ENCODE measurements at regions not wholly inside any gene's neighbourhood (a gene's known extent, or its start where the extent isn't known, plus 50 kb on each side); places are given as distances from the start of the nearest gene placed in this dataset.

- H3K4me2 ChIP-seq: no peak overlapping the region
- no peaks in the 10 kb centered on the region for H3K27me3 ChIP-seq (ENCODE audit: insufficient read depth)
- no peaks in the 10 kb centered on the region for H3K9me3 ChIP-seq
- no peaks in the 10 kb centered on the region for H3K4me1 ChIP-seq (ENCODE audit: control insufficient read depth in 1 of 2, insufficient read depth in 2 of 2, low read depth in 1 of 2, low read length in 1 of 2)
- no peaks in the 10 kb centered on the region for H3K79me2 ChIP-seq (ENCODE audit: insufficient read depth)
- H3K27ac ChIP-seq (ENCODE audit: low read depth in 2 of 2, low read length in 1 of 2): no peak overlapping the region
- WGBS (ENCODE audit: low lambda C conversion rate): 64% methylated on average over 7 of the region's 7 CpGs
- no peaks in the 10 kb centered on the region for H4K20me1 ChIP-seq (ENCODE audit: insufficient read depth)
- no peak overlapping the region for H2AFZ ChIP-seq (ENCODE audit: low read depth)
- DNase-seq: no peak
- POLR2A ChIA-PET: no interaction called here
- no peak overlapping the region for H3K9ac ChIP-seq
- H3K36me3 ChIP-seq (replicated peaks in 1 of 2; ENCODE audit: control insufficient read depth in 1 of 2, insufficient read depth in 2 of 2, low read length in 1 of 2): no peaks in the 10 kb centered on the region
- H3F3A ChIP-seq (replicated peaks; ENCODE audit: insufficient read depth): no peaks in the 10 kb centered on the region
- no peak overlapping the region for H3K4me3 ChIP-seq (ENCODE audit: low read depth in 2 of 2, low read length in 1 of 2)
- no peaks in the 10 kb centered on the region for H3K9me2 ChIP-seq
- CTCF ChIA-PET: no interaction called here
- no peak for TF ChIP-seq CHD2 (IDR thresholded peaks at IDR 0.05; ENCODE audit: low read length, partially characterized antibody)
- TF ChIP-seq USF2 (IDR thresholded peaks at IDR 0.05; ENCODE audit: borderline replicate concordance, low read depth, low read length): no peak
- TF ChIP-seq IRF3 (IDR thresholded peaks at IDR 0.05; ENCODE audit: low read depth, low read length): no peak
- TF ChIP-seq RCOR1 (IDR thresholded peaks at IDR 0.05; ENCODE audit: low read length): no peak
- no peak for TF ChIP-seq CTCF (IDR thresholded peaks at IDR 0.05)
- no peak for TF ChIP-seq MAX (IDR thresholded peaks at IDR 0.05; ENCODE audit: low read depth)
- no peak for TF ChIP-seq PBX3 (IDR thresholded peaks at IDR 0.05)
- no peak for TF ChIP-seq TAF1 (IDR thresholded peaks at IDR 0.05; ENCODE audit: borderline replicate concordance, low read depth, low read length)
These were observed 1310.9 kb upstream of the TMEFF2 start for GRCh38 chr2:193505620-193506019.

- no peak overlapping the region for H2AFZ ChIP-seq (ENCODE audit: low read depth)
- no peaks in the 10 kb centered on the region for H3K9me3 ChIP-seq
- H3K27me3 ChIP-seq (ENCODE audit: insufficient read depth): no peaks in the 10 kb centered on the region
- no peaks in the 10 kb centered on the region for H3K9me2 ChIP-seq
- H3K36me3 ChIP-seq (replicated peaks in 1 of 2; ENCODE audit: control insufficient read depth in 1 of 2, insufficient read depth in 2 of 2, low read length in 1 of 2): no peaks in the 10 kb centered on the region
- WGBS (ENCODE audit: low lambda C conversion rate): 67% methylated on average over 6 of the region's 42 CpGs
- H3K4me3 ChIP-seq (ENCODE audit: low read depth in 2 of 2, low read length in 1 of 2): no peak overlapping the region
- POLR2A ChIA-PET: no interaction called here
- no peak overlapping the region for H3K27ac ChIP-seq (ENCODE audit: low read depth in 2 of 2, low read length in 1 of 2)
- no peak overlapping the region for H3K4me2 ChIP-seq
- CTCF ChIA-PET: no interaction called here
- H4K20me1 ChIP-seq (ENCODE audit: insufficient read depth): no peaks in the 10 kb centered on the region
- H3K4me1 ChIP-seq (ENCODE audit: control insufficient read depth in 1 of 2, insufficient read depth in 2 of 2, low read depth in 1 of 2, low read length in 1 of 2): no peaks in the 10 kb centered on the region
- H3F3A ChIP-seq (replicated peaks; ENCODE audit: insufficient read depth): no peaks in the 10 kb centered on the region
- no peak for DNase-seq
- TF ChIP-seq MXI1 (IDR thresholded peaks at IDR 0.05; ENCODE audit: low read depth, low read length) (no peak), FOXM1 (IDR thresholded peaks at IDR 0.05; ENCODE audit: low read depth) (no peak), MAX (IDR thresholded peaks at IDR 0.05; ENCODE audit: low read depth) (no peak), USF2 (IDR thresholded peaks at IDR 0.05; ENCODE audit: borderline replicate concordance, low read depth, low read length) (no peak), USF1 (IDR thresholded peaks at IDR 0.05; ENCODE audit: borderline replicate concordance, low read depth) (no peak), RFX5 (IDR thresholded peaks at IDR 0.05; ENCODE audit: low read length) (no peak), PBX3 (IDR thresholded peaks at IDR 0.05) (no peak), FOSL2 (IDR thresholded peaks at IDR 0.05; ENCODE audit: borderline replicate concordance, low read depth) (no peak), GABPA (IDR thresholded peaks at IDR 0.05; ENCODE audit: low read depth) (no peak)
- no peaks in the 10 kb centered on the region for H3K79me2 ChIP-seq (ENCODE audit: insufficient read depth)
- H3K9ac ChIP-seq: no peak overlapping the region
These were observed 1307.8 kb upstream of the TMEFF2 start for GRCh38 chr2:193502363-193503035.
